CD14-positive monocyte (primary cell): ENCODE measurements at regions not wholly inside any gene's neighbourhood (a gene's known extent, or its start where the extent isn't known, plus 50 kb on each side); places are given as distances from the start of the nearest gene placed in this dataset.

Source experiments
- DNase-seq, 3 donors: peaks; one replicate each; pipeline ENCODE4 v3.0.0-alpha.2; 2011 to 2022
- H2AFZ ChIP-seq: 2 replicates; pipeline ENCODE4 v1.6.0; 2012; ENCODE audit warnings: mild to moderate bottlenecking, low read depth, low read length, inconsistent platforms; ENCODE audit not compliant: insufficient read depth, poor library complexity, severe bottlenecking
- H3K27ac ChIP-seq, 2 donors: 1 replicate in 1 of 2; 2 replicates in 1 of 2; pipeline ENCODE4 v1.5.1; 2012 to 2013; ENCODE audit warnings: low read length in 2 of 2, control low read depth in 1 of 2, inconsistent platforms in 1 of 2, low read depth in 1 of 2, mild to moderate bottlenecking in 1 of 2
- H3K27me3 ChIP-seq, 2 donors: one replicate each; pipeline versions ENCODE4 v1.6.0 to v1.6.1; 2011 to 2013; ENCODE audit warnings: low read length in 2 of 2; ENCODE audit not compliant: control insufficient read depth in 2 of 2, insufficient read depth in 2 of 2
- H3K36me3 ChIP-seq, 2 donors: replicated peaks in 1 of 2; 1 replicate in 1 of 2; 2 replicates in 1 of 2; pipeline versions ENCODE4 v1.5.1 to v1.6.1; 2012 to 2013; ENCODE audit warnings: low read length in 2 of 2, control low read depth in 1 of 2, inconsistent platforms in 1 of 2, mild to moderate bottlenecking in 1 of 2; ENCODE audit not compliant: insufficient read depth in 2 of 2, control insufficient read depth in 1 of 2
- H3K4me1 ChIP-seq, 2 donors: 1 replicate in 1 of 2; 2 replicates in 1 of 2; pipeline versions ENCODE4 v1.5.1 to v1.6.1; 2012 to 2013; ENCODE audit warnings: low read length in 2 of 2, control low read depth in 1 of 2, inconsistent platforms in 1 of 2, mild to moderate bottlenecking in 1 of 2, moderate library complexity in 1 of 2; ENCODE audit not compliant: insufficient read depth in 2 of 2, control insufficient read depth in 1 of 2
- H3K4me2 ChIP-seq: replicated peaks from 2 replicates; pipeline ENCODE3; 2012; ENCODE audit warnings: low read length, moderate library complexity, mild to moderate bottlenecking; ENCODE audit not compliant: poor library complexity, severe bottlenecking; ENCODE audit errors: extremely low read depth
- H3K4me3 ChIP-seq, 3 experiments: fragments of 200-600 bp in 1 of 3; sonication (generic) in 1 of 3; replicated peaks in 1 of 3; 1 replicate in 2 of 3; 2 replicates in 1 of 3; pipeline ENCODE4 v1.5.1; 2011 to 2013; ENCODE audit warnings: low read length in 3 of 3, mild to moderate bottlenecking in 3 of 3, control low read depth in 2 of 3, low read depth in 2 of 3, inconsistent platforms in 1 of 3, moderate library complexity in 1 of 3
- H3K79me2 ChIP-seq: 2 replicates; pipeline ENCODE4 v1.6.0; 2012; ENCODE audit warnings: mild to moderate bottlenecking, control low read depth, inconsistent platforms, low read length, moderate library complexity; ENCODE audit not compliant: insufficient read depth
- H3K9ac ChIP-seq: 2 replicates; pipeline ENCODE4 v1.6.0; 2017; ENCODE audit warnings: low read length, mild to moderate bottlenecking; ENCODE audit not compliant: insufficient read depth, poor library complexity, severe bottlenecking
- H3K9me3 ChIP-seq, 2 donors: replicated peaks in 1 of 2; 1 replicate in 1 of 2; 2 replicates in 1 of 2; pipeline versions ENCODE4 v1.5.1 to v1.6.1; 2012 to 2013; ENCODE audit warnings: low read length in 2 of 2, control low read depth in 1 of 2; ENCODE audit not compliant: control insufficient read depth in 1 of 2, insufficient read depth in 1 of 2
- H4K20me1 ChIP-seq: 2 replicates; pipeline ENCODE4 v1.6.0; 2012; ENCODE audit warnings: mild to moderate bottlenecking, low read length, control low read depth, moderate library complexity; ENCODE audit not compliant: insufficient read depth
- H3K27ac Mint-ChIP-seq, 7 donors: one replicate each; pipeline ENCODE4 v1.8.0; 2020; ENCODE audit warnings: mild to moderate bottlenecking in 7 of 7, mixed read lengths in 7 of 7, moderate library complexity in 6 of 7, inconsistent platforms in 2 of 7
- H3K27me3 Mint-ChIP-seq, 3 donors: one replicate each; pipeline ENCODE4 v1.8.0; 2021 to 2022; ENCODE audit warnings: low read depth in 3 of 3, mild to moderate bottlenecking in 3 of 3, mixed read lengths in 3 of 3, moderate library complexity in 3 of 3, inconsistent platforms in 1 of 3
- H3K36me3 Mint-ChIP-seq, 2 donors: one replicate each; pipeline ENCODE4 v1.8.0; 2020; ENCODE audit warnings: mixed read lengths in 2 of 2, inconsistent platforms in 1 of 2, mild to moderate bottlenecking in 1 of 2
- H3K4me1 Mint-ChIP-seq: one replicate; pipeline ENCODE4 v1.8.0; 2020; ENCODE audit warnings: mild to moderate bottlenecking, mixed read lengths
- H3K4me3 Mint-ChIP-seq, 2 donors: one replicate each; pipeline ENCODE4 v1.8.0; 2020; ENCODE audit warnings: mild to moderate bottlenecking in 2 of 2, mixed read lengths in 2 of 2, moderate library complexity in 1 of 2
- H3K9me3 Mint-ChIP-seq, 7 donors: one replicate each; pipeline ENCODE4 v1.8.0; 2020 to 2022; ENCODE audit warnings: mixed read lengths in 7 of 7, mild to moderate bottlenecking in 6 of 7, moderate library complexity in 6 of 7, inconsistent platforms in 2 of 7
- WGBS: methylation state at CpG from one replicate; pipeline ENCODE4 v1.1.5; 2013; ENCODE audit warnings: missing lambda C conversion rate; ENCODE audit not compliant: insufficient coverage; 5-methylcytosine and 5-hydroxymethylcytosine counted together
- intact Hi-C, 2 donors: fragments of 100-400 bp; cut with micrococcal nuclease; formaldehyde crosslinking; loops; one replicate each; pipeline versions ENCODE4 v1.15.0 to v1.15.1; 2023
- TF ChIP-seq, protein P1 (sequence below): fragments of 200-600 bp; IDR thresholded peaks from one replicate; pipeline ENCODE4 v1.8.0; 2022; ENCODE audit warnings: antibody characterized with exemption, mild to moderate bottlenecking

- no peak overlapping the region for H3K9ac ChIP-seq
- H3K79me2 ChIP-seq, result no peaks in the 10 kb centered on the region
- WGBS, result no CpG with 5 or more reads among the region's 2 CpGs
- Mint-ChIP-seq H3K36me3 (no peaks in the 10 kb centered on the region), H3K9me3 (peaks cover 0 to 3% (median 0%) of the 10 kb centered on the region in 7 donors), H3K27ac (no peak overlapping the region), H3K4me3 (no peak overlapping the region), H3K4me1 (peaks cover 4% of the 10 kb centered on the region), H3K27me3 (peaks cover 2 to 4% (median 2%) of the 10 kb centered on the region in 3 donors)
- H4K20me1 ChIP-seq, result no peaks in the 10 kb centered on the region
- TF ChIP-seq, protein P1, sequence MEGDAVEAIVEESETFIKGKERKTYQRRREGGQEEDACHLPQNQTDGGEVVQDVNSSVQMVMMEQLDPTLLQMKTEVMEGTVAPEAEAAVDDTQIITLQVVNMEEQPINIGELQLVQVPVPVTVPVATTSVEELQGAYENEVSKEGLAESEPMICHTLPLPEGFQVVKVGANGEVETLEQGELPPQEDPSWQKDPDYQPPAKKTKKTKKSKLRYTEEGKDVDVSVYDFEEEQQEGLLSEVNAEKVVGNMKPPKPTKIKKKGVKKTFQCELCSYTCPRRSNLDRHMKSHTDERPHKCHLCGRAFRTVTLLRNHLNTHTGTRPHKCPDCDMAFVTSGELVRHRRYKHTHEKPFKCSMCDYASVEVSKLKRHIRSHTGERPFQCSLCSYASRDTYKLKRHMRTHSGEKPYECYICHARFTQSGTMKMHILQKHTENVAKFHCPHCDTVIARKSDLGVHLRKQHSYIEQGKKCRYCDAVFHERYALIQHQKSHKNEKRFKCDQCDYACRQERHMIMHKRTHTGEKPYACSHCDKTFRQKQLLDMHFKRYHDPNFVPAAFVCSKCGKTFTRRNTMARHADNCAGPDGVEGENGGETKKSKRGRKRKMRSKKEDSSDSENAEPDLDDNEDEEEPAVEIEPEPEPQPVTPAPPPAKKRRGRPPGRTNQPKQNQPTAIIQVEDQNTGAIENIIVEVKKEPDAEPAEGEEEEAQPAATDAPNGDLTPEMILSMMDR, result no peak
- H3K4me3 ChIP-seq, result no peak overlapping the region
- no peaks in the 10 kb centered on the region for H3K36me3 ChIP-seq
- DNase-seq, result no peak
- H3K27me3 ChIP-seq, result no peaks in the 10 kb centered on the region
- H3K9me3 ChIP-seq, result no peaks in the 10 kb centered on the region
- no peak overlapping the region for H2AFZ ChIP-seq
- H3K27ac ChIP-seq, result no peak overlapping the region
- intact Hi-C loops, result no loop called here
- no peak overlapping the region for H3K4me2 ChIP-seq
- H3K4me1 ChIP-seq, result no peaks in the 10 kb centered on the region
These were observed 111.7 kb upstream of the RFLNA start for GRCh38 chr12:124183172-124183571.

DNA sequence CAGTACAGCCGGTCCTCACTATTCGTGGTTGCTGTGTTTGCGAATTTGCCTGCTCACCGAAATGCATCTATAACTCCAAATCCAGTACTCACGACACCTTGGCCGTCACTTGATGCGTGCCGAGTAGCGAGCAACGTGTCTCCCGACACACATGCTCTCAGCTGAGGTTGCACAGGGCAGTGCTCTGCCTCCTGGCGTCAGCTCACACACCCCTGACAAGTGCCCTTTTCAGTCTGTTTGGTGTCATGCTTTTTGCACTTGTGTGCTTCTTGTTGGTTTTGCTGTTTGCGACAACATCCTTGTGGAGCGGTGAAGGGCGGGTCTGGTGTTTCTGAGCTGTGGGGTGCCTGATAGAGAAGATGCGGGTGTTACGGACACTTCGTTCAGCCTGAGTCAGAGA is 110.4 kb upstream of the RFLNA start:
- TF ChIP-seq, protein P1, result no peak
- H3K4me1 ChIP-seq, result no peaks in the 10 kb centered on the region
- H3K9me3 Mint-ChIP-seq, result peaks cover 0 to 3% (median 0%) of the 10 kb centered on the region in 7 donors
- no peak overlapping the region for H2AFZ ChIP-seq
- no peak overlapping the region for H3K27ac Mint-ChIP-seq
- H3K9me3 ChIP-seq, result no peaks in the 10 kb centered on the region
- peaks cover 2% of the 10 kb centered on the region for H3K4me1 Mint-ChIP-seq
- no peak overlapping the region for H3K4me3 ChIP-seq
- DNase-seq, result no peak
- no peaks in the 10 kb centered on the region for H3K36me3 ChIP-seq
- no peaks in the 10 kb centered on the region for H3K27me3 ChIP-seq
- H3K79me2 ChIP-seq, result no peaks in the 10 kb centered on the region
- no peak overlapping the region for H3K4me2 ChIP-seq
- WGBS, result 96% methylated on average over 15 of the region's 18 CpGs
- H4K20me1 ChIP-seq, result no peaks in the 10 kb centered on the region
- no peak overlapping the region for H3K4me3 Mint-ChIP-seq
- intact Hi-C loops, result no loop called here
- peaks cover 2 to 4% (median 2%) of the 10 kb centered on the region in 3 donors for H3K27me3 Mint-ChIP-seq
- no peaks in the 10 kb centered on the region for H3K36me3 Mint-ChIP-seq
- no peak overlapping the region for H3K9ac ChIP-seq
- no peak overlapping the region for H3K27ac ChIP-seq
